NCI-H2029 treated with DMSO at 0.1 percent for 48 hours (cell line): ENCODE measurements at regions not wholly inside any gene's neighbourhood (a gene's known extent, or its start where the extent isn't known, plus 50 kb on each side); places are given as distances from the start of the nearest gene placed in this dataset.
"Not testable (repeated sequence)": the region's sequence is repeated elsewhere in the genome, so short reads cannot be mapped to it uniquely, and the experiment has no call there.

Experiments
- DNase-seq: peaks from one replicate; lab custom pipeline; 2025; lab: John Stamatoyannopoulos, UW

DNA sequence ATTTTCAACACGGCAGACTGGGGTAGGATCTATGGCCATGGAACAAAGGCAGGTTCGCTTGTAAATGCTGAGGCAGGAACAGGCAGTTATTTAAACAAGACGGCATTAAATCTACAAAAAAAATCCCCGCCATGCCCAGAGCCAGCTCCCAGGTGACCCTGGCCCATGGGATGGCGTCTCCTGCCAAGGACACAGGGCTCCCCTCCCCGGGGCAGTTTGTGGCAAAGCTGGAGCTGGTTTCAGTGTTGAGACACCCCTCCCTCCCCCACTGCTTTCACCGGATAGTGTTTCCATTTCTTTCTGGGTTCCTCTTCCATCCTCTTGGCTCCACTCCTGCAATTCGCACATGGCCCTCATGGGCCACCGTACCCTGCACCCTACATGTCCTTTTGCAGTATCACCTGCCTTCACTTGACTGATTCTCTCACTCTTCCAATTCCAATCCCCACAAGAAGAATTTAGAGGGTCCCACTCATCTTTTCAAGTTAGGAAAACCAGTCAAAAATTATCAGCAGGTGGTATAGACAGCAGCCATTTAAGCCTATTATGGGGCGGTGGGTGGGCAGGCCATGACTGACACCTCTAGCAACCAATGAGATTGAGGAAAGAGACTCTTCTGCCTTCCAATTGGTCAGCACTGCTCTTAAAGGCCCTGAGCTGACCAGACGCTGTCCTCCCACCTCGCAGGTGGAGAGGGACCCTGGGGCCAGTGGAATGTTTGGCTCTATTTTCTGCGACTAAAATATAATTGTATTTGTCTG lies 52.0 kb downstream of the OLIG1 start:
- no peak for DNase-seq

DNA sequence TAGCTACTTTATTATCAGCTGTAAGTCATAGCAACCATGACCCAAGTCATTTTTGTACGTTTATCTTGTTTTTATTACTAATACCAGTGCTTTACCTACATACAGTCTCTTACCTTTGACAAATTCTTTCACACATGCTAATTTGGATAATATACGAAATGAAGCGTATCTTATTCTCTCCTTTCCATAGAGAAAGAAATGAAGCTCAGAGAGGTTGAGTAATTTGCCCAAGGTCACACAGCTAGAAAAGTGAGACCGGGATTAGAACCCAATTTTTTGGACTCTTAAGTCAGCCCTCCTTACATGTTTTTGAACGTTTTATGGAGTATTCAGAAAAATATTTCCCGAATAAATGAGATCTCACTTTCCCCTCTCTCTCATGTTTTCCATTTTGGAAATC lies 52.6 kb downstream of the OLIG1 start:
- no peak for DNase-seq

DNA sequence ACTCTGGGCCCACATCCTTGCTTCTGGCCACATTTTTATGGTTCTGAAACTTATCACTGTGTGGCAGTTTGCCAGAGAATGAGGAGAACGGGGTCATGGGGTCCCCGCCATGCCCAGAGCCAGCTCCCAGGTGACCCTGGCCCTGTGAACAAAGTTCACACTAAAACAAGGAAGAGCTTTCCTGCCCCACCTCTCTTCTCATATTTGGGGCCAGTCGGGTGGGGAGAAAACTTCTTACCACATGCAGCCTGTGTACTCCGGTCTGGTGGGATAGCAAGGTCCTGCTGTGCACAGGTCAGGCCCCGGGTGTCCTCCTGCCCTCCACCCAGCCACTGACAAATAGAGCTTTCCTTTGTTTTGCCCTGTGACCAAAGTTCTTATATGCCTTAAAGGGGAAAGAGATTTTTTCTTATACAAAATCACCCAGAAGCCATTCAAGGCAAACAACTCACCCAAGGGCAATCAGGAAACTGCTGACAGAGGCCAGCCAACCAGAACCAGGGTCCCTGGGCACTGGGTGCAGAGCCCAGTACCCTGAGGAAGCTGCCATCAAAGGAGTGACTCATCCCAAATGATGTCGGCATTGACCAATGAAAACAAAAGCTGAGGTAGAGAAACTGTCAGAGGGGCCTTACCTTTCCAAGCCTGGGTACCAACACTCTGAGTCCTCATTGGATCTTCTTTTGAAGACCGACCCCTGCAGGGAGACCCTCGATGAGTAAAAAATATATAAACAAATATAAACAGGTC lies 53.6 kb downstream of the OLIG1 start:
- no peak for DNase-seq

- DNase-seq: no peak
Measured at GRCh38 chr21:33124889-33125288, 54.9 kb downstream of the OLIG1 start.

DNA sequence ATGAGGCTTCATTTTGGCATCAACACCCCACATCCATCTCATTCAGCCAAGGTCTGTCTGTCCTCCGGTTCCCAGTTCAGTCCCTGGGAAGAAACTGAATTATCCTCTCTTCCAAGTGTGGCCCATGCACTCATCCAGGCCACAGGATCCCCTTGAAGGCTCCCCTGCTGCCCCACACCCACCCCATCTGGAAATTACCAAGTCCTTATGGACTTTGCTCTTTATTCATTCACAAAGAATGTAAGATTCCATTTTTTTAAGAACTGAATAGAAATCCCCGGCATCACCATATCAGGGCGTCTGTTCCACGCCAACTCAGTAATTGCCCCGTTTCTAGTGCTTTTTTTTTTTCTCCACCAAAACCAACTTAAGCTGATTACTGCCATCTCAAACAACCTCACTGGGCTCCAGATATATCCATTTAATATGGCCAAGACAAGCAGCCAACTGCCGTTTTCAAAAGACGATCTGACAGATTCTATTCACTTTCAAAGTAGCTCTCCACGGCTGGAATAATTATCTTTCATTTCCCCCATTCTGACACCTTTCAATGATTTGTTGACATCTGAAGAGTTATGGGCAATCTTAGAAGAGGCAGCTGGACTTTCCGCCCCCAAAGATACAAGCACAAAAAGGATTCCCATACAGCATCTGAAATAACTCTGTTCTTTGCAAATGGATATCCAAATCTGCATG lies 55.9 kb downstream of the OLIG1 start:
- no peak for DNase-seq

DNA sequence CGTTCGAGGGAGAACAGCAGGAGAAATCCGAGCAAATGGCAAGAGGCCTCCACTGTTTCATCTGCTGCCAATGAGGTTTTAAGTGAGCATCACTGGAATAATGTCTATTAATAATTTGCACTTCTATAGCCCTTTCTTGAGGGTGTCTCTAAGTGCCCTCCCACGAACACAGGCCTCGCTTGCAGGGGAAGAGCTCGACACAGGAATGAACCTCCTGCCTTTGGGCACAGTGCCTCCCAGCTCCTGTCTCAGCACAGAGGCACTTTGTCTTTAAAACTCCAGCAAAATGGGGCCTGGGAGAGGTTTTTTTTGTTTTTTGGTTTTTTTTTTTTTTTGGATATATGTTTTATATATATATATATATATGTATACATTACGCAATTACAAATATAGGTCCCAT lies 56.6 kb downstream of the OLIG1 start:
- no peak for DNase-seq

DNA sequence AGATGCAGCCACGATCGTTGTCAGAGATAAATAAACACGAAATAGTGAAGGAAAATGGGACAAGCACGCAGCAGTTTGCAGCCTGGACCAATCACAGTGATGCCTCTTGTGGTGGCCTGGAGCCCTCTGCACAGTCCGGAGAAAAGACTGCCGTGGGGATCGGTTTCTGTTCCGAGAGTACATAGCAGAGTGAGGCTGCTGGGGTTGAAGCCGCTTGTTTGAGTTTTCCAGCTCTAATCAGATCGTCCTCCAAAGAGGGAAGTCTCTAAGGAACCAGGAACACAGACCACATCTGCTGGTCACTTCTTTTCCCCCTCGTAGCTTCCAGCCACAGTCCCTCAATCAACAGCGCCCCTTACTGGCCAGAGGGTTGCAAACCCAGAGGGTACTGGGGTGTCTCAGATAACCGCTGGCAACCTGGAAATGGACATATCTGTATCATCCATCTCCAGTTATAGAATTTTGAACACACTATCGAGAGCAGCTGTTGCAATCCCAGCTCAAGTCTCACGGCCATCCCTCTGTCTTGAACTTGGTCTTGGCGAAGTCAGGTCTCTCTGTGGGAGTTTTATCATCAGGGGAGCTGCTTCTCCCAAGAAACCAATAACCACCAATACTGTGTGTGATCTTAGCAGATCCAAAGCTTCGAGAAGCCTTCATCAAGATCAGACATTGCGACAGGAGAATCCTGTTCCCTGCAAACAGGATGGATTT lies 57.4 kb downstream of the OLIG1 start:
- DNase-seq: peak; percentile 47

- no peak for DNase-seq
Measured at GRCh38 chr21:33127868-33128242, 57.9 kb downstream of the OLIG1 start.

- DNase-seq: no peak
Measured at GRCh38 chr21:33128538-33128937, 58.6 kb downstream of the OLIG1 start.

DNA sequence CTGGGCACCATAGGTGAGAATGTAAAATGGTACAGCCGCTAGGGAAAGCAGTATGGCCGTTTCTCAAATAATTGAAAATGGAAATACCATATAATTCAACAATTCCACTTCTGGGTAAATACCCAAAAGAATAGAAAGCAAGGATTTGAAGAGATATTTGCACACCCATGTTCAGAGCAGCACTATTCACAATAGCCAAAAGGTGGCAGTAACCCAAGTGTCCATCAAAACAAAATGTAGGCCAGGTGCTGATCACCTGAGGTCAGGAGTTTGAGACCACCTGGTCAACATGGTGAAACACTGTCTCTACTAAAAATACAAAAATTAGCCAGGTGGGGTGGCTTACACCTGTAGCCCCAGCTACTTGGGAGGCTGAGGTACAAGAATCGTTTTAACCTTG lies 62.1 kb downstream of the OLIG1 start:
- DNase-seq: no peak

DNA sequence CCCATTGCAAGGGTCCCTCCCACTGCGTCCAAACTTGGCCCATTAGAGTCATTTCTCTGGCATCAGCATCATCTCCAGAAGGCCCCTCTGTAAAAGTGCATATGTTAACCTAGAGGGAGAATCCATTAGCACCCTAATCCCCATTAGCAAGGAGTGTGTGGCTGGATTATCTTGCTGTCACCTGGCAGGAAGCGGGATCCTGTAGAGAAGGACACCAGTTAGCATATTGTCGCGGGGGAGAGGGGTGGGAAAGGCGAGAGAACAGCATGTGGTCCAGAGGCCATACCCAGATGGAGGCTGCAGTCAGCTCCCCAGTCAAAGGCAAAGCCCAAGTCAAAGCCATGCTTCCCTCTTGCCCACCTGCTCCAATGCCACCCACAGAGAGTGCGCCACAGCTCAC lies 64.0 kb downstream of the OLIG1 start:
- no peak for DNase-seq

- peak; percentile 76 for DNase-seq
Measured at GRCh38 chr21:33135925-33136324, 66.0 kb downstream of the OLIG1 start.

- no peak for DNase-seq
Measured at GRCh38 chr21:33136847-33137502, 67.0 kb downstream of the OLIG1 start.

DNA sequence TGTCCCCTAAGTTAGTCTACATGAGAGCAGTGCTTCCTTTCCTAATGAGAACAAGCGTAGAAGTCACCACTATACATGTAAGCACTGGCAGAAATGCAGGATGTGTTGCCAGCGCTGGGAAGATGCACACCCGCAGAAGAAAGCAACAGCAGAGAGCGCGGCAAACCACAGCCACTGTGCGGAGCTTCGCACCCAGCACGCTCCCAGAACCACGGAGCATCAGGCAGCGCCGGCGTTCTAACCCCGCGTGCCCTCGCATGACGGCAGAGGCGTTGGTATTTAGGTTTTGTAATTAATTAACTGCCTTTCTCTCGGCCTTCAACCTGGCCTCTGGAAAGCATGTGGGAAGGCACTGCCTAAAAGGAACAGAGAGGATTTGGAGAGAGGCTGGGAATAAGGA lies 69.1 kb downstream of the OLIG1 start:
- DNase-seq: no peak

- DNase-seq: no peak
Measured at GRCh38 chr21:33140288-33140687, 70.3 kb downstream of the OLIG1 start.

DNA sequence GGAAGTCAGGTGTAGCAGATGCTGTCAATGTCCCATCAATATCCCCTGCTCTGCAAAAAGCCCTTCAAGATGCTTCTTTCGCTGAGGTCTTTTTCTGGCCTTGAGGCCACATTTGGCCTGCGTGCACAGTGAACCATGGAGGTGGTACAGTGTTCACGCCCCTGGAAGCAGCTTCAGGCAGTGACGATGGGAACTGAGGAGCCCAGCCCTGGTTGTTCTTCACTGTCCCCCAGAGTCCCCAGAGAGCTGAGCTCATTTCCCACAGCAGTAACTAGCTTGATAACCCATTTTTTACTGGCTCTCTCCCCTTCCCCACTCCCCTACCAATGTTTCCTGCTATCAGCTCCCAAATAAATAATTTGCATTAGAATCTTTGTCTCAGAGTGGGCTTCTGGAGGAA lies 76.5 kb downstream of the OLIG1 start:
- DNase-seq: no peak

- DNase-seq: no peak
Measured at GRCh38 chr21:33149181-33149580, 79.2 kb downstream of the OLIG1 start.

- not testable (repeated sequence) for DNase-seq
Measured at GRCh38 chr21:33150968-33151367, 78.8 kb upstream of the IFNAR2 start.

DNA sequence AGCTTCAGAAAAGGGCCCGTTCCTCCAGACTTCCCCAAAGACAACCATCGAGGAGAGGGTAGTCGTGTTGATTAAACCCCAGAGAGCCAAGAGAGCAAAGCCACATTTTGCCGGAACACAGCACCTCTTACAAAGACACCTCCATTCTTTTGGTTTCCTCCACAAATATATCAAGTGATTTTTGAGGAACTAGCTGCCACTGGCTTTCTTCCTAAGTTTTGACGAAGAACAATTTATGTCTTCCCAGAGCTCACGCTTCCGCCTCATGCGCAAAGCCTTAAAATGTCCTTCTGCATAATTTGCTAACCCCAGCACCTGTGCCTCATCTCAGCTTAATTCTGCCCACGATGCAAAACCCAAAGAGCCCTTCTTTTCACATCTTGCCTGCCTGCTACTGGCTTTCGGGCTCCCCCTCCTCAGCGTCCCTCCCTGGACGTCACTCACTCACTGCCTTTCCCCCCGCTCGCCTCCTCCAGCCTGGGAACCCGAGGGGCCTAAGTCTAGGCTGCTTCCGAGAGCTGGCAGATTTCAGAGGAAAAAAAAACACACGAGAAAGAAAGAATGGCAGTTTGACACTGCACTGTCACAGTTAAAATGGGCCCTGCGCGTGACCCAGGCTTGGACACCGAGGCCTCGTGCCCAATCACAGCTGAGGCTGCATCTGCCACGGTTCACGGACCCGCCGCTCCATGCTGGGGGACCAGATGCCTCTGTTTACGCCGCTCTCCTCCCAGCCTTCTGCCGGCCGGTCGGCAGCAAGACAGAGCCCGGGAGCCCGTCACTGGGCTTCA lies 77.6 kb upstream of the IFNAR2 start:
- DNase-seq: no peak

DNA sequence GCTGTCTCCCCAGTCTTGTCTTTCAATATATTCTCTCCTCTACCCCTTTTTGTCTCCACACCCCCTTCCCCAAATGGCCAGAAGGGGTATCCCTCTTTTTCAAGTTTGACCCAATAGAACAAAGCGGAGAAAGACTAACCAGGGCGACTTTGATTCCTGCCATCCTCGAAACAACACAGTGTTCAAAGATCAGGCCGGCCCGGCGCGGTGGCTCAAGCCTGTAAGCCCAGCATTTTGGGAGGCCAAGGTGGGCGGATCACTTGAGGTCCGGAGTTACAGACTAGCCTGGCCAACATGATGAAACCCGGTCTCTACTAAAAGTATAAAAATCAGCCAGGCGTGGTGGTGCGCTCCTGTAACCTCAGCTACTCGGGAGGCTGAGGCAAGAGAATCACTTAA lies 77.0 kb upstream of the IFNAR2 start:
- DNase-seq: no peak

- DNase-seq: no peak
Measured at GRCh38 chr21:33155005-33155404, 74.7 kb upstream of the IFNAR2 start.
